Heart left ventricle (tissue), 16 donors: ENCODE measurements at regions not wholly inside any gene's neighbourhood (a gene's known extent, or its start where the extent isn't known, plus 50 kb on each side); places are given as distances from the start of the nearest gene placed in this dataset.
A peak's percentile ranks its signal among the peaks of the same experiment; 100 is the strongest.

Experiments
- ATAC-seq, 4 donors: fragments of 200-7000 bp; cut with Tn5 transposase; one replicate each; pipeline ENCODE4 v1.9.1; 2020 to 2022; ENCODE audit warnings: moderate library complexity in 4 of 4, mild to moderate bottlenecking in 3 of 4, moderate number of reproducible peaks in 1 of 4
- DNase-seq, 5 donors: peaks; one replicate each; pipeline ENCODE4 v3.0.0-alpha.2; 2020
- H3K27ac ChIP-seq, 12 donors: fragments of 200-600 bp; sonication (generic) in 4 of 12; one replicate each; pipeline versions ENCODE4 v1.5.0 to v1.8.0; 2016 to 2022; ENCODE audit warnings: mild to moderate bottlenecking in 2 of 12
- H3K27me3 ChIP-seq, 9 donors: fragments of 200-600 bp; sonication (generic) in 2 of 9; one replicate each; pipeline versions ENCODE4 v1.5.1 to v1.8.0; 2016 to 2022; ENCODE audit warnings: mild to moderate bottlenecking in 3 of 9
- H3K36me3 ChIP-seq, 9 donors: fragments of 200-600 bp; sonication (generic) in 2 of 9; one replicate each; pipeline versions ENCODE4 v1.5.0 to v1.8.0; 2018 to 2022; ENCODE audit warnings: mild to moderate bottlenecking in 2 of 9
- H3K4me1 ChIP-seq, 12 donors: fragments of 200-600 bp; sonication (generic) in 4 of 12; one replicate each; pipeline versions ENCODE4 v1.5.0 to v1.8.0; 2016 to 2022; ENCODE audit warnings: mild to moderate bottlenecking in 3 of 12
- H3K4me3 ChIP-seq, 12 donors: fragments of 200-600 bp; sonication (generic) in 4 of 12; one replicate each; pipeline versions ENCODE4 v1.5.0 to v1.8.0; 2017 to 2022; ENCODE audit warnings: mild to moderate bottlenecking in 9 of 12, moderate library complexity in 4 of 12
- H3K9me3 ChIP-seq, 12 donors: fragments of 200-600 bp; sonication (generic) in 4 of 12; one replicate each; pipeline versions ENCODE4 v1.5.0 to v1.8.0; 2016 to 2022; ENCODE audit warnings: mild to moderate bottlenecking in 1 of 12
- POLR2A ChIP-seq, 2 donors: fragments of 450-650 bp; IDR thresholded peaks; one replicate each; pipeline ENCODE4 v1.6.1; 2017; ENCODE audit warnings: antibody characterized with exemption in 2 of 2, mild to moderate bottlenecking in 2 of 2, moderate library complexity in 2 of 2
- WGBS, 4 donors: extraction: QIAGEN DNeasy Blood & Tissue Kit in 2 of 4; methylation state at CpG; one replicate each; pipeline versions ENCODE4 v1.1.5 to v1.1.7; 2013 to 2018; 5-methylcytosine and 5-hydroxymethylcytosine counted together
- intact Hi-C, 10 donors: fragments of 100-400 bp; cut with DNase I; formaldehyde crosslinking; loops; one replicate each; pipeline versions ENCODE4 v1.11.1 to v1.14.2; 2022
- TF ChIP-seq, protein P1 (sequence below), 12 donors: fragments of 200-600 bp; sonication (generic) in 4 of 12; IDR thresholded peaks; one replicate each; pipeline versions ENCODE4 v1.5.0 to v1.8.0; 2018 to 2022; ENCODE audit warnings: antibody characterized with exemption in 12 of 12, mild to moderate bottlenecking in 5 of 12
- donor health status: ischemic (EF 13 %, LVEDD 7.1; RV severe dilation, severe dysfunction).
- donor health status: healthy with polysubstance abuse.
- donor health status: DM: no; HTN: yes; CAD: no.
- donor health status: DM: no; HTN: no; CAD: no.
- donor health status: ischemic (EF 25% LVEDD 6.9; RV normal size, moderate dysfunction).
- donor health status: ischemic (EF 25% LVEDD 5.7; RV mildly dilated, moderate dysfunction).
- donor health status: healthy.
- donor health status: DM: yes; HTN: yes; CAD: no.
- donor health status: ischemic (EF 35%, LVEDD 5.7; RV mildly dilated, moderate dysfunction).
- donor health status: nonischemic (EF 11% LVEDD 7.7; RV severe dilation, severe dysfunction).
- donor health status: DM: yes; HTN: yes; CAD: no.
- donor health status: PGD.
- donor health status: ischemic (EF 29% LVEDD 5.4; RV normal size, mild dysfunction).
- donor health status: nonischemic (EF 23%, LVEDD 6.1; RV moderate dilation, normal function).

GRCh38 chr11:122230385-122230755, 114.4 kb upstream of the BLID start:
- Histone ChIP-seq H3K4me3 (peak overlapping the region in 8 of 12 donors; percentile 17 to 36 (median 30)), H3K9me3 (no peaks in the 10 kb centered on the region), H3K27ac (peak overlapping the region in 4 of 12 donors; percentile 49 to 66 (median 60)), H3K27me3 (no peaks in the 10 kb centered on the region), H3K4me1 (peaks cover 0 to 40% (median 6%) of the 10 kb centered on the region in 12 donors), H3K36me3 (no peaks in the 10 kb centered on the region)
- intact Hi-C loops: no loop called here
- no peak for TF ChIP-seq POLR2A (IDR thresholded peaks at IDR 0.05)
- TF ChIP-seq, protein P1, sequence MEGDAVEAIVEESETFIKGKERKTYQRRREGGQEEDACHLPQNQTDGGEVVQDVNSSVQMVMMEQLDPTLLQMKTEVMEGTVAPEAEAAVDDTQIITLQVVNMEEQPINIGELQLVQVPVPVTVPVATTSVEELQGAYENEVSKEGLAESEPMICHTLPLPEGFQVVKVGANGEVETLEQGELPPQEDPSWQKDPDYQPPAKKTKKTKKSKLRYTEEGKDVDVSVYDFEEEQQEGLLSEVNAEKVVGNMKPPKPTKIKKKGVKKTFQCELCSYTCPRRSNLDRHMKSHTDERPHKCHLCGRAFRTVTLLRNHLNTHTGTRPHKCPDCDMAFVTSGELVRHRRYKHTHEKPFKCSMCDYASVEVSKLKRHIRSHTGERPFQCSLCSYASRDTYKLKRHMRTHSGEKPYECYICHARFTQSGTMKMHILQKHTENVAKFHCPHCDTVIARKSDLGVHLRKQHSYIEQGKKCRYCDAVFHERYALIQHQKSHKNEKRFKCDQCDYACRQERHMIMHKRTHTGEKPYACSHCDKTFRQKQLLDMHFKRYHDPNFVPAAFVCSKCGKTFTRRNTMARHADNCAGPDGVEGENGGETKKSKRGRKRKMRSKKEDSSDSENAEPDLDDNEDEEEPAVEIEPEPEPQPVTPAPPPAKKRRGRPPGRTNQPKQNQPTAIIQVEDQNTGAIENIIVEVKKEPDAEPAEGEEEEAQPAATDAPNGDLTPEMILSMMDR (IDR thresholded peaks at IDR 0.05): no peak
- peak in 1 of 4 donors; percentile 16 for ATAC-seq
- WGBS, 4 donors: 63 to 76% (median 69%) methylated on average over 7 of the region's 7 CpGs
- no peak for DNase-seq

DNA sequence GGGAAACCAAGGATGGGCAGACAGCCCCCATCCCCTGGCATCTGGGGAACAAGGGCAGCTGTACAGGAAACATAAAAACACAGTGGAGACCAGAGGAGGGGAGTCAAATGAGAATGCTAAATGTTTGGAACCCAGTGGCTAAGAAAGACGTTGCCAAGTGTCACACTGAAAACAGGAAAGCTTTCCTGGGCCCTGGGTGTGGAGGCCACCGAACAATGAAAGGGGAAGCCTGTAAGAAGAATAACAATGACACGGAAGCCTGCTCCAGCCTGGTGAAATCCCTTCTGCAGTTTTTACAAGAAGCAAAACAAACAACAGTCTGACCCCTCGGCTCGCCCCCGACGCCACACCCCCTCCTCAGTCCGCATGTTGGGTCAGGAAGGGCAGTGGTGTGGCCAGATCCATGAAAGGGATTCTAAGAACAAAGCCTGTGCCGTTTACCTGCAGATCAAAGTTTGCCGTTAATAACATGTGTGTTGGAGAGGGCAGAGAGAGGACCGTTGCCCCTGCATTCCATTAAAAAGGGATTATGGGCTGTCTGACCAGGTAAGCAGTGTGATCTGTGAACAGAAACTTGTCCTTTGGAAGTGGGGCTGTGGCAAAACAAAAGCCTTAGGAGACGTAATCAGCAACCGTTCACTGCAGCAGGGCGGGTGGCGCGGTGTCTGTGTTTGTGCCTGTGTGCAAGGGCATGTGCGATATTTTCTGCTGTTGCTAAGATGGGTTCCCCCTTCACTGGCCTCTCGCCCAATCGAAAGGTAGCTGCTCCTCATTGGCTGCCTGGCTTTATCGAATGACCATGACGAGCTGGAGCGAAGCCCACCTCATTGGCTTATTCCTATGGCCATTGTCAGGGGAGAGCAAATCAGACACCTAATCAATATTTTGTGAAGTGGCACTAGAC, 113.7 kb upstream of the BLID start:
- intact Hi-C loops: no loop called here
- ATAC-seq: peak in 3 of 4 donors; percentile 59 to 80 (median 74)
- TF ChIP-seq, protein P1 (IDR thresholded peaks at IDR 0.05): no peak
- TF ChIP-seq POLR2A (IDR thresholded peaks at IDR 0.05): no peak
- DNase-seq: peak in 3 of 5 donors; percentile 29 to 38 (median 35)
- Histone ChIP-seq H3K4me1 (peaks cover 0 to 39% (median 6%) of the 10 kb centered on the region in 12 donors), H3K9me3 (no peaks in the 10 kb centered on the region), H3K4me3 (peak overlapping the region in 9 of 12 donors; percentile 17 to 36 (median 29)), H3K36me3 (no peaks in the 10 kb centered on the region), H3K27me3 (no peaks in the 10 kb centered on the region), H3K27ac (peak overlapping the region in 10 of 12 donors; percentile 8 to 66 (median 38))
- 50 to 66% (median 54%) methylated on average over 22 of the region's 22 CpGs for WGBS, 4 donors

- TF ChIP-seq, protein P1 (IDR thresholded peaks at IDR 0.05): no peak
- no peak for TF ChIP-seq POLR2A (IDR thresholded peaks at IDR 0.05)
- Histone ChIP-seq H3K4me3 (peak overlapping the region in 1 of 12 donors; percentile 36), H3K36me3 (no peaks in the 10 kb centered on the region), H3K27ac (peak overlapping the region in 9 of 12 donors; percentile 8 to 66 (median 49)), H3K27me3 (no peaks in the 10 kb centered on the region), H3K4me1 (peaks cover 0 to 39% (median 6%) of the 10 kb centered on the region in 12 donors), H3K9me3 (no peaks in the 10 kb centered on the region)
- ATAC-seq (peak in 3 of 4 donors; percentile 33 to 60 (median 34)), DNase-seq (peak in 1 of 5 donors; percentile 9)
- intact Hi-C loops: no loop called here
- 33 to 48% (median 36%) methylated on average over 2 of the region's 2 CpGs for WGBS, 4 donors
Observed at GRCh38 chr11:122229078-122229477, 113.1 kb upstream of the BLID start.

DNA sequence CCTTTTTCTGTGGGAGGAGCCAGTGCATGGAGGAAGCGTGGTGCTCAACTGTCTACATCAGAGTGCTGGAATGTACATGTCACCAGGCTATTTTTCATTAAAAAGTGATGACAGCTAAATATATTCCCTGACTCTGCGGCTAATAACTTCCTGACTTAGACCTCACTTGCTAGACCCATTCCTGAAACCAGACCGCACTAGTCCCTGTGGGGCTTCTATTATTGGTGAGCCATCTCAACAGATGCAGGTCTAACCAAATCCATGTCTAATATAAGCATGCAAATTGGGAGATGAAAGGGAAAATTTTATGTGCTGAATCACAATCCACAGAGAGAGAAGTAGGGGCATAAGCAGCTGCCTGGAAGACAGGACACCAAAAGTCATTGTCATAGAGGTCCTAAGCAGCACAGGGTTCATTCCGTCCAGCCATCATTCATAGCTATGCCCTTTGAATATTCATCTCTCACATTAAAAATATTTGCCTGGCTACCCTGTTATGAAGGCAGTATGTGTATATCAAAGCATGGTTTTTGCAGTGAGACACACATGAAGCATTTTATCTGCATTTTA, 110.9 kb upstream of the BLID start:
- H3K9me3 ChIP-seq: no peaks in the 10 kb centered on the region
- ATAC-seq: no peak
- TF ChIP-seq POLR2A (IDR thresholded peaks at IDR 0.05): no peak
- TF ChIP-seq, protein P1 (IDR thresholded peaks at IDR 0.05): no peak
- WGBS, 4 donors: 59 to 71% (median 62%) methylated on average over 4 of the region's 4 CpGs
- DNase-seq: no peak
- H3K36me3 ChIP-seq: no peaks in the 10 kb centered on the region
- no peak overlapping the region for H3K27ac ChIP-seq
- peaks cover 0 to 39% (median 6%) of the 10 kb centered on the region in 12 donors for H3K4me1 ChIP-seq
- intact Hi-C loops: no loop called here
- no peaks in the 10 kb centered on the region for H3K27me3 ChIP-seq
- no peak overlapping the region for H3K4me3 ChIP-seq
